ENCODE measurements at regions not wholly inside any gene's neighbourhood (a gene's known extent, or its start where the extent isn't known, plus 50 kb on each side); places are given as distances from the start of the nearest gene placed in this dataset.
A peak's percentile ranks its signal among the peaks of the same experiment; 100 is the strongest.

DNA sequence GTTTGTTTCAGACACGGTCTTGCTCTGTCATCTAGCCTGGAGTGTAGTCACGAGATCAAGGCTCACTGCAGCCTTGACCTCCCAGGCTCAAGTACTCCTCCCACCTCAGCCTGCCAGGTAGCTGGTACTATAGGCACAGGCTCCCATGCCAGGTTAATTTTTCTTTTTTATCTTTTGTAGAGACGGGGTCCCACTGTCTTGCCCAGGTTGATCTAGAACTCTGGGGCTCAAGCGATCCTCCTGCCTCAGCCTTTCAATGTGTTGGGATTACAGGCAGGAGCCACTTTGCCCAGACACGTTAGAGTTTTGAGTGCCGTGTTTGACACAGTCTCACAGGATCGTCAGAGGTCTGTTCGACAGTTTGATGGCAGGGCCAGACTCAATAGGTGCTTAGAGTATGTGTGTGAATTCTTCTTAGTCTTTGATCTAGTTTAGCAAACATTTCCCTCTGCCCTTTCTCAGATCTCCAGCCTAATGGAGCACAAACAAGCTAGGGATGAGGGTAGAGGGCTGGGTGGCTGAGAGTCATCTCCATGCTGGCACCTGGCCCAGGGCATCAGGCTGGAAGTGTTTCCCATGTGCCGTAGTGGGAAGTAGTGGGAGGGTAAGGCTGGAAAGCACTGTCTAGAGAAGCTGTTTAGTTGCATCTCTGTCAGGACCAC, 66.1 kb upstream of the DLG1 start (continued):
- TF ChIP-seq, protein P1, sequence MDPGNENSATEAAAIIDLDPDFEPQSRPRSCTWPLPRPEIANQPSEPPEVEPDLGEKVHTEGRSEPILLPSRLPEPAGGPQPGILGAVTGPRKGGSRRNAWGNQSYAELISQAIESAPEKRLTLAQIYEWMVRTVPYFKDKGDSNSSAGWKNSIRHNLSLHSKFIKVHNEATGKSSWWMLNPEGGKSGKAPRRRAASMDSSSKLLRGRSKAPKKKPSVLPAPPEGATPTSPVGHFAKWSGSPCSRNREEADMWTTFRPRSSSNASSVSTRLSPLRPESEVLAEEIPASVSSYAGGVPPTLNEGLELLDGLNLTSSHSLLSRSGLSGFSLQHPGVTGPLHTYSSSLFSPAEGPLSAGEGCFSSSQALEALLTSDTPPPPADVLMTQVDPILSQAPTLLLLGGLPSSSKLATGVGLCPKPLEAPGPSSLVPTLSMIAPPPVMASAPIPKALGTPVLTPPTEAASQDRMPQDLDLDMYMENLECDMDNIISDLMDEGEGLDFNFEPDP (CRISPR knock-in tag; conservative IDR thresholded peaks at IDR 0.05) = no peak
- TF ChIP-seq ZNF768 (CRISPR knock-in tag; IDR thresholded peaks at IDR 0.05) (no peak), ZNF878 (CRISPR knock-in tag; IDR thresholded peaks at IDR 0.05) (no peak), EZH2 (conservative IDR thresholded peaks at IDR 0.05; ENCODE audit: low read depth, low read length) (no peak), ZNF746 (CRISPR knock-in tag; IDR thresholded peaks at IDR 0.05) (peak; percentile 60; the same call in 1 of the 2 replicates), HDAC2 (CRISPR knock-in tag; IDR thresholded peaks at IDR 0.05) (peak; percentile 76; the same call in 1 of the 2 replicates), BRD4 (CRISPR knock-in tag; IDR thresholded peaks at IDR 0.05) (0 out of 2 replicates have a peak, but pooled peaks have one; percentile 54), ZFP41 (CRISPR knock-in tag; IDR thresholded peaks at IDR 0.05; ENCODE audit: borderline replicate concordance) (no peak), SRSF1 (optimal IDR thresholded peaks at IDR 0.05; ENCODE audit: low read depth, low read length) (no peak), ZMAT3 (CRISPR knock-in tag; conservative IDR thresholded peaks at IDR 0.05) (no peak), NKX3-1 (CRISPR knock-in tag; IDR thresholded peaks at IDR 0.05) (no peak), TEAD3 (CRISPR knock-in tag; optimal IDR thresholded peaks at IDR 0.05; ENCODE audit: borderline replicate concordance) (peak; percentile 21), REPIN1 (CRISPR knock-in tag; IDR thresholded peaks at IDR 0.05; ENCODE audit: borderline replicate concordance, low read depth) (no peak), ZNF790 (CRISPR knock-in tag; IDR thresholded peaks at IDR 0.05; ENCODE audit: borderline replicate concordance) (no peak), CREM (IDR thresholded peaks at IDR 0.05) (peak; percentile 31; the same call in 1 of the 2 replicates), CREM (CRISPR knock-in tag; IDR thresholded peaks at IDR 0.05) (no peak), IRF2 (CRISPR knock-in tag; IDR thresholded peaks at IDR 0.05) (no peak; the same call in none of the 2 replicates), TGIF2 (CRISPR knock-in tag; IDR thresholded peaks at IDR 0.05) (no peak), ZNF737 (CRISPR knock-in tag; IDR thresholded peaks at IDR 0.05; ENCODE audit: borderline replicate concordance) (no peak)
- TF ChIP-seq, protein P2, sequence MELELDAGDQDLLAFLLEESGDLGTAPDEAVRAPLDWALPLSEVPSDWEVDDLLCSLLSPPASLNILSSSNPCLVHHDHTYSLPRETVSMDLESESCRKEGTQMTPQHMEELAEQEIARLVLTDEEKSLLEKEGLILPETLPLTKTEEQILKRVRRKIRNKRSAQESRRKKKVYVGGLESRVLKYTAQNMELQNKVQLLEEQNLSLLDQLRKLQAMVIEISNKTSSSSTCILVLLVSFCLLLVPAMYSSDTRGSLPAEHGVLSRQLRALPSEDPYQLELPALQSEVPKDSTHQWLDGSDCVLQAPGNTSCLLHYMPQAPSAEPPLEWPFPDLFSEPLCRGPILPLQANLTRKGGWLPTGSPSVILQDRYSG (CRISPR knock-in tag; IDR thresholded peaks at IDR 0.05) = no peak
- TF ChIP-seq, protein P3, sequence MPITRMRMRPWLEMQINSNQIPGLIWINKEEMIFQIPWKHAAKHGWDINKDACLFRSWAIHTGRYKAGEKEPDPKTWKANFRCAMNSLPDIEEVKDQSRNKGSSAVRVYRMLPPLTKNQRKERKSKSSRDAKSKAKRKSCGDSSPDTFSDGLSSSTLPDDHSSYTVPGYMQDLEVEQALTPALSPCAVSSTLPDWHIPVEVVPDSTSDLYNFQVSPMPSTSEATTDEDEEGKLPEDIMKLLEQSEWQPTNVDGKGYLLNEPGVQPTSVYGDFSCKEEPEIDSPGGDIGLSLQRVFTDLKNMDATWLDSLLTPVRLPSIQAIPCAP (CRISPR knock-in tag; IDR thresholded peaks at IDR 0.05; ENCODE audit: low read depth) = no peak
- TF ChIP-seq, protein P4, sequence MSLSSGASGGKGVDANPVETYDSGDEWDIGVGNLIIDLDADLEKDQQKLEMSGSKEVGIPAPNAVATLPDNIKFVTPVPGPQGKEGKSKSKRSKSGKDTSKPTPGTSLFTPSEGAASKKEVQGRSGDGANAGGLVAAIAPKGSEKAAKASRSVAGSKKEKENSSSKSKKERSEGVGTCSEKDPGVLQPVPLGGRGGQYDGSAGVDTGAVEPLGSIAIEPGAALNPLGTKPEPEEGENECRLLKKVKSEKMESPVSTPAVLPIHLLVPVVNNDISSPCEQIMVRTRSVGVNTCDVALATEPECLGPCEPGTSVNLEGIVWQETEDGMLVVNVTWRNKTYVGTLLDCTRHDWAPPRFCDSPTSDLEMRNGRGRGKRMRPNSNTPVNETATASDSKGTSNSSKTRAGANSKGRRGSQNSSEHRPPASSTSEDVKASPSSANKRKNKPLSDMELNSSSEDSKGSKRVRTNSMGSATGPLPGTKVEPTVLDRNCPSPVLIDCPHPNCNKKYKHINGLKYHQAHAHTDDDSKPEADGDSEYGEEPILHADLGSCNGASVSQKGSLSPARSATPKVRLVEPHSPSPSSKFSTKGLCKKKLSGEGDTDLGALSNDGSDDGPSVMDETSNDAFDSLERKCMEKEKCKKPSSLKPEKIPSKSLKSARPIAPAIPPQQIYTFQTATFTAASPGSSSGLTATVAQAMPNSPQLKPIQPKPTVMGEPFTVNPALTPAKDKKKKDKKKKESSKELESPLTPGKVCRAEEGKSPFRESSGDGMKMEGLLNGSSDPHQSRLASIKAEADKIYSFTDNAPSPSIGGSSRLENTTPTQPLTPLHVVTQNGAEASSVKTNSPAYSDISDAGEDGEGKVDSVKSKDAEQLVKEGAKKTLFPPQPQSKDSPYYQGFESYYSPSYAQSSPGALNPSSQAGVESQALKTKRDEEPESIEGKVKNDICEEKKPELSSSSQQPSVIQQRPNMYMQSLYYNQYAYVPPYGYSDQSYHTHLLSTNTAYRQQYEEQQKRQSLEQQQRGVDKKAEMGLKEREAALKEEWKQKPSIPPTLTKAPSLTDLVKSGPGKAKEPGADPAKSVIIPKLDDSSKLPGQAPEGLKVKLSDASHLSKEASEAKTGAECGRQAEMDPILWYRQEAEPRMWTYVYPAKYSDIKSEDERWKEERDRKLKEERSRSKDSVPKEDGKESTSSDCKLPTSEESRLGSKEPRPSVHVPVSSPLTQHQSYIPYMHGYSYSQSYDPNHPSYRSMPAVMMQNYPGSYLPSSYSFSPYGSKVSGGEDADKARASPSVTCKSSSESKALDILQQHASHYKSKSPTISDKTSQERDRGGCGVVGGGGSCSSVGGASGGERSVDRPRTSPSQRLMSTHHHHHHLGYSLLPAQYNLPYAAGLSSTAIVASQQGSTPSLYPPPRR (CRISPR knock-in tag; IDR thresholded peaks at IDR 0.05; ENCODE audit: borderline replicate concordance) = peak; percentile 69
- TF ChIP-seq, protein P5, sequence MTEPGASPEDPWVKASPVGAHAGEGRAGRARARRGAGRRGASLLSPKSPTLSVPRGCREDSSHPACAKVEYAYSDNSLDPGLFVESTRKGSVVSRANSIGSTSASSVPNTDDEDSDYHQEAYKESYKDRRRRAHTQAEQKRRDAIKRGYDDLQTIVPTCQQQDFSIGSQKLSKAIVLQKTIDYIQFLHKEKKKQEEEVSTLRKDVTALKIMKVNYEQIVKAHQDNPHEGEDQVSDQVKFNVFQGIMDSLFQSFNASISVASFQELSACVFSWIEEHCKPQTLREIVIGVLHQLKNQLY (CRISPR knock-in tag; IDR thresholded peaks at IDR 0.05) = no peak

All from HepG2 (cell line).